ENCODE measurements at regions not wholly inside any gene's neighbourhood (a gene's known extent, or its start where the extent isn't known, plus 50 kb on each side); places are given as distances from the start of the nearest gene placed in this dataset.
"Not testable (repeated sequence)": the region's sequence is repeated elsewhere in the genome, so short reads cannot be mapped to it uniquely, and the experiment has no call there.

DNA sequence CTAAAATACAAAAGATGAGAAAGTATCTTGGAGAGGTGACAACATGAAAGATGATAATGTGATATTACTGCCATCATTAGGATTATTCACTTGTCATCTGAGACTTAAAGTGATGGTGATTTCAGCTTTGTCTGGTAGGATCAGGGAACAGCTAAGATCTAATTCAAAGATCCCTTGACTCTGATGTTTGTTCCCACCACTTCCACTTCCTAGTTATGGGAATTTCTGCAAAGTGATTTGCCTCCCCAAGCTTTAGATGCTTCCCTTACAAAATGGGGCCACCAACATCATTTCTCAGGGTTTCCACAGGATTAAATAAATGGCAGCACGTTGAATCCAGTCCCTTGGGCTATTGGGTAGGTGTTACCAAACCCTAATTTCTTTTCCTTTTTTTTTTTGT lies 550.8 kb upstream of the CDH5 start:
- no peak overlapping the region for H3K4me3 Mint-ChIP-seq
- H3K27ac Mint-ChIP-seq, result no peak overlapping the region
- ATAC-seq (ENCODE audit: low read depth in 2 of 2) (no peak), DNase-seq (no peak)
- H3K9me3 Mint-ChIP-seq, result peaks cover 0 to 4% (median 0%) of the 10 kb centered on the region in 7 donors
- H3K36me3 Mint-ChIP-seq, result no peaks in the 10 kb centered on the region
- H3K4me1 Mint-ChIP-seq, result no peaks in the 10 kb centered on the region
- H3K27me3 Mint-ChIP-seq, result peaks cover 0 to 6% (median 0%) of the 10 kb centered on the region in 3 donors

DNA sequence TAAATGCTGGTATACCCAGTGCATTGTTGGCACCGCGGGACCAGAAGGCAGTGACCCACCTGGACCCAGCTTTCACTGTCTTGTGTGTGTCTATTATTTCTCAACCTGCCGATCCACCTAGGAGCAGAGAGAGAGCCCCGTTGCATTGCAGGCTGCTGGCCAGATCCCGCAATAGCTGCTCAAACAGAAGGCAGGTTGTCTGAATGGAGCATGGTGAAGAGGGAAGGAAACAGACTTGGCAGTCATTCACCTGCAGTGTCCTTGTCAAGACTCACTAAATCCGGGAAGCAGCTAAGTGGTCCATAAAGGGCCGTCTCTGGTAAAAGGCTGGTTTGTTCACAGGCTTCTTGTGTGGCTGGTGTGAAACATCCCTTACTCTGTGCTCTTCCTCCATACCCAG lies 552.6 kb upstream of the CDH5 start:
- ATAC-seq (ENCODE audit: low read depth in 2 of 2); H3K4me3 Mint-ChIP-seq; H3K36me3 Mint-ChIP-seq; H3K9me3 Mint-ChIP-seq; H3K27me3 Mint-ChIP-seq; DNase-seq; H3K4me1 Mint-ChIP-seq: not testable (repeated sequence)
- H3K27ac Mint-ChIP-seq, result peak overlapping the region in 1 of 6 donors; percentile 77

- H3K27ac Mint-ChIP-seq, result no peak overlapping the region
- H3K9me3 Mint-ChIP-seq, result peaks cover 0 to 6% (median 0%) of the 10 kb centered on the region in 7 donors
- H3K27me3 Mint-ChIP-seq, result peaks cover 0 to 9% (median 9%) of the 10 kb centered on the region in 3 donors
- DNase-seq (no peak), ATAC-seq (ENCODE audit: low read depth in 2 of 2) (no peak)
- no peaks in the 10 kb centered on the region for H3K36me3 Mint-ChIP-seq
- no peaks in the 10 kb centered on the region for H3K4me1 Mint-ChIP-seq
- H3K4me3 Mint-ChIP-seq, result no peak overlapping the region
Observed at GRCh38 chr16:65809627-65810026, 556.9 kb upstream of the CDH5 start.

GRCh38 chr16:65808790-65809189 lies 557.7 kb upstream of the CDH5 start:
- Mint-ChIP-seq H3K4me1 (no peaks in the 10 kb centered on the region), H3K27me3 (peaks cover 0 to 17% (median 9%) of the 10 kb centered on the region in 3 donors), H3K27ac (no peak overlapping the region), H3K4me3 (no peak overlapping the region), H3K36me3 (no peaks in the 10 kb centered on the region), H3K9me3 (peaks cover 0 to 6% (median 2%) of the 10 kb centered on the region in 7 donors)
- ATAC-seq (ENCODE audit: low read depth in 2 of 2) (no peak), DNase-seq (no peak)

GRCh38 chr16:65807858-65808257 lies 558.6 kb upstream of the CDH5 start:
- Mint-ChIP-seq H3K36me3 (no peaks in the 10 kb centered on the region), H3K9me3 (peaks cover 0 to 6% (median 2%) of the 10 kb centered on the region in 7 donors), H3K27ac (no peak overlapping the region), H3K4me3 (no peak overlapping the region), H3K4me1 (no peaks in the 10 kb centered on the region), H3K27me3 (peaks cover 0 to 20% (median 9%) of the 10 kb centered on the region in 3 donors)
- no peak for DNase-seq
- no peak for ATAC-seq (ENCODE audit: low read depth in 2 of 2)

GRCh38 chr16:65805704-65806103 lies 560.8 kb upstream of the CDH5 start:
- H3K9me3 Mint-ChIP-seq; H3K4me1 Mint-ChIP-seq; DNase-seq; H3K4me3 Mint-ChIP-seq; H3K36me3 Mint-ChIP-seq; ATAC-seq (ENCODE audit: low read depth in 2 of 2): not testable (repeated sequence)
- Mint-ChIP-seq H3K27me3 (peaks cover 3 to 20% (median 9%) of the 10 kb centered on the region in 3 donors), H3K27ac (peak overlapping the region in 1 of 6 donors; percentile 61)

DNA sequence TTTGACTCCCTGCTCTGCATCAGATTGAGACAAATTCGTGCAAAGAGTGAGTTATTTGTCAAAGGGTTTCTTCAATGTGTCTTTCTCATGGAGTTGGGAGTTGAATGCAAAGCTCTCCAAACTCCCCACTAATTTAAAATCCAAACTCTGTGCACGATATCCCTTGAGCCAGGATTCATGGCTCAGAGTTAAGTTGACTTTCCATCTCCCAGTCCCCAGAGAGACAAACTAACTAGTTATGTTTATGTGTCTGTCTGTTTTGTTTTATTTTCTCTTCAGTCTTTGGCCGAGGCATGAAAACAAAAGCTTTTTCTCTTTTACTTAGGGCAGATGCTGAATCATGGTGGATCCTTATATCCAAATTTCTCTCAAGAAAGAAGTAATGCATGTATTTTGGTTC lies 570.0 kb upstream of the CDH5 start:
- H3K4me3 Mint-ChIP-seq, result no peak overlapping the region
- no peak overlapping the region for H3K27ac Mint-ChIP-seq
- peaks cover 0 to 24% (median 13%) of the 10 kb centered on the region in 3 donors for H3K27me3 Mint-ChIP-seq
- H3K4me1 Mint-ChIP-seq, result no peaks in the 10 kb centered on the region
- ATAC-seq (ENCODE audit: low read depth in 2 of 2) (no peak), DNase-seq (no peak)
- peaks cover 0 to 16% (median 0%) of the 10 kb centered on the region in 7 donors for H3K9me3 Mint-ChIP-seq
- H3K36me3 Mint-ChIP-seq, result no peaks in the 10 kb centered on the region

DNA sequence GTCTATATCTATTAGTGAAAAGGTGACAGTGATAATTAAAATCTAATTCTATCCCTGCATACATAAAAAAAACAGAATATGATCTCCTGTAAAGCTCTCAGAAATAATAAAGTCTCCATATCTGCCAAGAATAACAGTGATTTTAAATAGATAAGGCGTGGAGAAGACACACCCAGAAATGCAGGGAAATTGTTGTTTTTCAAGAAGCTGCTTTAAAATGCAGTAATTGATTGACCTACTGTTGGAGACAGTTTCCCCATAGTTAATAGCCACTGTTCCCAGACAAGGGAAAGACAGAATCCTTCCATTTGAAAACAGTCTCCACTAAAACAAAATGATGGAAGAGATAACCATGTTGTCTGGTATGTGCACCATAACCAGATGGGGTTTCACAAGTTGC lies 571.5 kb upstream of the CDH5 start:
- Mint-ChIP-seq H3K27ac (no peak overlapping the region), H3K4me1 (no peaks in the 10 kb centered on the region), H3K9me3 (peaks cover 0 to 16% (median 0%) of the 10 kb centered on the region in 7 donors), H3K27me3 (peaks cover 0 to 24% (median 11%) of the 10 kb centered on the region in 3 donors), H3K36me3 (no peaks in the 10 kb centered on the region), H3K4me3 (no peak overlapping the region)
- no peak for DNase-seq
- no peak for ATAC-seq (ENCODE audit: low read depth in 2 of 2)

DNA sequence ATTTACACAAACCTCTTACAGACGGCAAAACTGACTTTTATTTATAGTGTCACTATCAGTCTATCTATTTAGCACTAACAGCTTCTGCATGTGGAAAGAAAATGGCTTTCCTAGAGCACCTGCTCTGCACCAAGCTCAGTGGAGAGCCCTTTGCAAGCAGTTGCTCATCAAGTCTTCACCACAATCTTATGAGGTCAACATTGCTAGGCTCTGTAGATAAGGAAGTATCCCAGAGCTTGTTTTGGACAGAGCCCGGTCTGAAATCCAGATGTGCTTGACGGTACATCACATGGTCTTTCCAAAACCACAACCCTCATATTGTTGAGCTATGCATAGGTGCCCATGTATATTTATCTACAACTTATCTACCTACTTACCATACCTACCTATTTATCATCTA lies 572.7 kb upstream of the CDH5 start:
- Mint-ChIP-seq H3K9me3 (peaks cover 0 to 16% (median 0%) of the 10 kb centered on the region in 7 donors), H3K4me1 (no peaks in the 10 kb centered on the region)

DNA sequence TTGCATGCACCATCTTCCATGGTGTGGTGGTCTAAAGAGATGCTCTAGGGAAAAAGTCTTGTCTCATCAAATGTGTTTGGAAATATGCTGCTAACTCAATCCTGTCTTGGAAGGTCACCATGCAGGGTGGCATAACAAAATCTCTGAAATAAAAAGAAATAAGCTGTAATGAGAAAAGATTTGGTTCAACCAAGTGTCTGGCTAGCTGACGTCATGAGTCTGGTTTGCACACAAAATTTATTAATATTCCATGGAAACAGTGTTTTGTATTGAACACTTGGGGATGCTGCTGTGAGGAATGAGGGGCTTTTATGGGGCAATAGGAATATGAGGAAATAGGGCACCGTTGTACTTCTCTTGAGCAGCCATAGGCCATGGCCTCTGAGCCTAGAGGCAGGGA lies 575.7 kb upstream of the CDH5 start:
- Mint-ChIP-seq H3K27me3 (peaks cover 0 to 17% (median 0%) of the 10 kb centered on the region in 3 donors), H3K4me3 (no peak overlapping the region), H3K9me3 (peaks cover 0 to 3% (median 0%) of the 10 kb centered on the region in 7 donors), H3K4me1 (no peaks in the 10 kb centered on the region), H3K36me3 (no peaks in the 10 kb centered on the region), H3K27ac (no peak overlapping the region)
- DNase-seq (no peak), ATAC-seq (ENCODE audit: low read depth in 2 of 2) (no peak)

More for the DNA sequence above, 572.7 kb upstream of the CDH5 start:
- no peak overlapping the region for H3K4me3 Mint-ChIP-seq
- H3K27ac Mint-ChIP-seq, result no peak overlapping the region
- no peak for ATAC-seq (ENCODE audit: low read depth in 2 of 2)
- no peak for DNase-seq
- H3K27me3 Mint-ChIP-seq, result peaks cover 0 to 24% (median 6%) of the 10 kb centered on the region in 3 donors
- H3K36me3 Mint-ChIP-seq, result no peaks in the 10 kb centered on the region

- Mint-ChIP-seq H3K9me3 (peaks cover 0 to 10% (median 1%) of the 10 kb centered on the region in 7 donors), H3K27me3 (peaks cover 5 to 17% (median 8%) of the 10 kb centered on the region in 3 donors), H3K36me3 (no peaks in the 10 kb centered on the region), H3K4me1 (peaks cover 0 to 2% (median 0%) of the 10 kb centered on the region in 3 donors), H3K4me3 (no peak overlapping the region), H3K27ac (no peak overlapping the region)
- no peak for ATAC-seq (ENCODE audit: low read depth in 2 of 2)
- DNase-seq, result no peak
Observed at GRCh38 chr16:65789161-65789945, 577.1 kb upstream of the CDH5 start.

DNA sequence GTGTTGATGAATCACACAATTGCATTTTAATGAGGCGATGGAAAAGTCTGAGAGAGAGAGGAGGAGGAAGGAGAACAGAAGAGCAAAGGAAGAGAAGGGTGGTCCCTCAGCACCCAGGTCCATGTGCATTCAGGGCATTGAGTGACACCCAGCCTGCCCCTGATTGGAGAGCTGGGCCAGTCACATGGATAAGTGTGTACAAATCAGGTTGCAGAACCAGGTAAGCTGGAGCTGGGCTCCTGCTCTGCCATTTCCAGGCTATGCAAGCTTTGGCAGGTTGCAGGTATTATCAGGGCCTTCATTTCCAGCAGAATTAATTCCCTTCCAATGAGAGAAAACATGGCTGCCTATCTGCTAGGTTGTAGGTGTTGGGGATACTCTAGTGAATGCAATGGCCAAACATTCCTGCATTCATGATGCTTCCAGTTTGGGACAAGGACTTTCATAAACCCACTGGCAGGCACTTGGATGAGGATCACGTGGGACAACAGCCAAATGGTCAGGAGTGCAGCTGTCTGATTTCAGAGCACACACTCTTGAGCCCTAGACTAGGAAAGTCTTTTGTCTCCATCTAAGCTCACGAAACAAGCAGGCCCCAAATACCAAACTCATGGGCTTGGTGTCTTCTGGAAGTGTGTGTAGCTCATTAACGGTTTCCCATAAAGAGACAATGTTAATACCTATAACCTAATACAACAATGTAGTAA lies 577.9 kb upstream of the CDH5 start:
- peaks cover 6 to 12% (median 8%) of the 10 kb centered on the region in 3 donors for H3K27me3 Mint-ChIP-seq
- no peak overlapping the region for H3K27ac Mint-ChIP-seq
- peaks cover 0 to 14% (median 1%) of the 10 kb centered on the region in 7 donors for H3K9me3 Mint-ChIP-seq
- DNase-seq (no peak), ATAC-seq (ENCODE audit: low read depth in 2 of 2) (no peak)
- H3K4me1 Mint-ChIP-seq, result peaks cover 0 to 2% (median 0%) of the 10 kb centered on the region in 3 donors
- H3K36me3 Mint-ChIP-seq, result no peaks in the 10 kb centered on the region
- H3K4me3 Mint-ChIP-seq, result no peak overlapping the region

DNA sequence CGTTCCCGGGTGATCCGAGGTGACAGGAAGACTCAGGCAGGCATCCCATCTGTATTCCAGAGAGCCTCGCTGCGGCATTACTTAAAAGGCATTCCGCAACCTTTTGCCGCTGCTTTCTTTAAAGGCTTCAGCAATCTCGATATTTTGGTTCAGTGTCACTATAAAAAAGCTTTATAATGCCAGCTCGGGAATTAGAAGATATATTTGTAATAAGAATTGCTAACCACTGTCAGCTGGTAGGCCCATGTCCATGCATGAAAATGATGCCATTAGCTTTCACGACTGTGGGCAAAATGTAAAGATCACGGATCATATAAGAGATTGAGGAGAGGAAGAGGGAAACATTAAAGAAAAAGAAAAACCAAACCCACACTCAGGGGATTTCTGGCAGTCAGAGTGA lies 578.6 kb upstream of the CDH5 start:
- H3K9me3 Mint-ChIP-seq, result peaks cover 0 to 14% (median 1%) of the 10 kb centered on the region in 7 donors
- peaks cover 6 to 12% (median 8%) of the 10 kb centered on the region in 3 donors for H3K27me3 Mint-ChIP-seq
- peaks cover 0 to 2% (median 0%) of the 10 kb centered on the region in 3 donors for H3K4me1 Mint-ChIP-seq
- ATAC-seq (ENCODE audit: low read depth in 2 of 2) (no peak), DNase-seq (no peak)
- no peaks in the 10 kb centered on the region for H3K36me3 Mint-ChIP-seq
- H3K4me3 Mint-ChIP-seq, result no peak overlapping the region
- H3K27ac Mint-ChIP-seq, result peak overlapping the region in 1 of 6 donors; percentile 61

DNA sequence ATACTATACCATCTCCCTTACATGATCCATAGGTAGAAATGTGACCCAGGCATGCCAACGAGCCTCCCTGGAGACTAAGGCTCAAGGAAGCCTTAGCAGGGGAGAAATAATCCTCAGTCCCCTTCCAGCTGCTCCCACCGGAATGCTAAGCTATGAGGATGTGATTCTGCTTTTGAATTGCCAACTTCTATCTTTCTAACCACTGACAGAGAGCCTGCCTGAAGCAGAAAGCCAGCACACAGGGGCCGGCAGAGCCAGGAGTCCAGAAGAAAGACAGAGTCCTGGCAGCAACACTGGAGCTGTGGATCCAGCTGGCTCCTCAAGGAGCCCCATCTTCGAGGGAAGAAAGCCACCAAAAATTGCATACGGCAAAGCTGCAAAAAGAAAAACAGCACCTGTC lies 579.6 kb upstream of the CDH5 start:
- no peak overlapping the region for H3K4me3 Mint-ChIP-seq
- no peak for DNase-seq
- peaks cover 6 to 8% (median 8%) of the 10 kb centered on the region in 3 donors for H3K27me3 Mint-ChIP-seq
- no peaks in the 10 kb centered on the region for H3K36me3 Mint-ChIP-seq
- peaks cover 0 to 2% (median 0%) of the 10 kb centered on the region in 3 donors for H3K4me1 Mint-ChIP-seq
- H3K27ac Mint-ChIP-seq, result no peak overlapping the region
- H3K9me3 Mint-ChIP-seq, result peaks cover 0 to 14% (median 1%) of the 10 kb centered on the region in 7 donors
- ATAC-seq (ENCODE audit: low read depth in 2 of 2), result no peak

Data from naive B cell (primary cell).